GF-D8 (cell line): ENCODE measurements at regions not wholly inside any gene's neighbourhood (a gene's known extent, or its start where the extent isn't known, plus 50 kb on each side); places are given as distances from the start of the nearest gene placed in this dataset.
"Not testable (repeated sequence)": the region's sequence is repeated elsewhere in the genome, so short reads cannot be mapped to it uniquely, and the experiment has no call there.

Experiments
- DNase-seq: peaks from one replicate; lab custom pipeline; 2025; lab: John Stamatoyannopoulos, UW

GRCh38 chr6:149127212-149127611 is 190.3 kb upstream of the TAB2 start:
- DNase-seq = no peak

GRCh38 chr6:149128489-149129145 is 188.9 kb upstream of the TAB2 start:
- no peak for DNase-seq

- no peak for DNase-seq
Observed at GRCh38 chr6:149129371-149130077, 188.0 kb upstream of the TAB2 start.

GRCh38 chr6:149130090-149130489 is 187.4 kb upstream of the TAB2 start:
- DNase-seq = no peak

- no peak for DNase-seq
Observed at GRCh38 chr6:149130508-149130907, 187.0 kb upstream of the TAB2 start.

GRCh38 chr6:149131891-149132290 is 185.6 kb upstream of the TAB2 start:
- DNase-seq = no peak

- DNase-seq = no peak
Observed at GRCh38 chr6:149132336-149132735, 185.2 kb upstream of the TAB2 start.

- DNase-seq = no peak
Observed at GRCh38 chr6:149134511-149134933, 183.0 kb upstream of the TAB2 start.

- DNase-seq = no peak
Observed at GRCh38 chr6:149135809-149136208, 181.7 kb upstream of the TAB2 start.

GRCh38 chr6:149136273-149136912 is 181.1 kb upstream of the TAB2 start:
- DNase-seq = no peak

- no peak for DNase-seq
Observed at GRCh38 chr6:149136913-149137286, 180.6 kb upstream of the TAB2 start.

GRCh38 chr6:149137594-149137993 is 179.9 kb upstream of the TAB2 start:
- no peak for DNase-seq

GRCh38 chr6:149138089-149138488 is 179.4 kb upstream of the TAB2 start:
- no peak for DNase-seq

GRCh38 chr6:149138699-149139294 is 178.7 kb upstream of the TAB2 start:
- no peak for DNase-seq

- no peak for DNase-seq
Observed at GRCh38 chr6:149139782-149140136, 177.8 kb upstream of the TAB2 start.

GRCh38 chr6:149140137-149140909 is 177.2 kb upstream of the TAB2 start:
- DNase-seq = no peak

- no peak for DNase-seq
Observed at GRCh38 chr6:149140910-149141290, 176.6 kb upstream of the TAB2 start.

GRCh38 chr6:149142924-149143429 is 174.5 kb upstream of the TAB2 start:
- DNase-seq = no peak

- DNase-seq = not testable (repeated sequence)
Observed at GRCh38 chr6:149145800-149146199, 171.7 kb upstream of the TAB2 start.

- no peak for DNase-seq
Observed at GRCh38 chr6:149147195-149147594, 170.3 kb upstream of the TAB2 start.

GRCh38 chr6:149147938-149148718 is 169.4 kb upstream of the TAB2 start:
- DNase-seq = no peak
